ENCODE measurements at regions not wholly inside any gene's neighbourhood (a gene's known extent, or its start where the extent isn't known, plus 50 kb on each side); places are given as distances from the start of the nearest gene placed in this dataset.

- CTCF ChIA-PET: interaction anchor here (0.7 kb wide), 1 partner anchor 10 kb away, joined by 3 read pairs; no protein-coding TSS in a partner anchor
Measured at GRCh38 chr6:44682280-44682679, 294.8 kb downstream of the CDC5L start.

GRCh38 chr6:44682987-44683779 is 295.7 kb downstream of the CDC5L start:
- CTCF ChIA-PET: interaction anchor here (1.0 kb wide), 1 partner anchor 40 kb away, joined by 3 read pairs; no protein-coding TSS in a partner anchor
- TF ChIP-seq CTCF (IDR thresholded peaks at IDR 0.05; ENCODE audit: insufficient read depth, low read length, missing control alignments): no peak
- POLR2A ChIA-PET: no interaction called here
- no peak for DNase-seq (ENCODE audit: low read depth, low spot score)
- H3K4me3 ChIP-seq (ENCODE audit: low read depth, low read length): no peak overlapping the region

More at GRCh38 chr6:44682280-44682679, 294.8 kb downstream of the CDC5L start:
- POLR2A ChIA-PET: no interaction called here
- no peak for TF ChIP-seq CTCF (IDR thresholded peaks at IDR 0.05; ENCODE audit: insufficient read depth, low read length, missing control alignments)
- H3K4me3 ChIP-seq (ENCODE audit: low read depth, low read length): no peak overlapping the region
- DNase-seq (ENCODE audit: low read depth, low spot score): no peak

- DNase-seq (ENCODE audit: low read depth, low spot score): no peak
- no peak for TF ChIP-seq CTCF (IDR thresholded peaks at IDR 0.05; ENCODE audit: insufficient read depth, low read length, missing control alignments)
- ChIA-PET CTCF (interaction anchor here (1.0 kb wide), 1 partner anchor 210 kb away, joined by 3 read pairs; no protein-coding TSS in a partner anchor), POLR2A (no interaction called here)
- H3K4me3 ChIP-seq (ENCODE audit: low read depth, low read length): no peak overlapping the region
Measured at GRCh38 chr6:44685213-44685612, 297.7 kb downstream of the CDC5L start.

- CTCF ChIA-PET: no interaction called here
Measured at GRCh38 chr6:44696099-44696498, 308.6 kb downstream of the CDC5L start.

GRCh38 chr6:44696686-44697085 is 309.2 kb downstream of the CDC5L start:
- no peak overlapping the region for H3K4me3 ChIP-seq (ENCODE audit: low read depth, low read length)
- DNase-seq (ENCODE audit: low read depth, low spot score): no peak
- no peak for TF ChIP-seq CTCF (IDR thresholded peaks at IDR 0.05; ENCODE audit: insufficient read depth, low read length, missing control alignments)
- POLR2A ChIA-PET: interaction anchor here (1.3 kb wide), 1 partner anchor 29 kb away, joined by 6 read pairs; no protein-coding TSS in a partner anchor
- CTCF ChIA-PET: no interaction called here

More at GRCh38 chr6:44696099-44696498, 308.6 kb downstream of the CDC5L start:
- peak; percentile 55 for DNase-seq (ENCODE audit: low read depth, low spot score)
- TF ChIP-seq CTCF (IDR thresholded peaks at IDR 0.05; ENCODE audit: insufficient read depth, low read length, missing control alignments): no peak
- H3K4me3 ChIP-seq (ENCODE audit: low read depth, low read length): no peak overlapping the region
- POLR2A ChIA-PET: no interaction called here

- peak; percentile 7 for DNase-seq (ENCODE audit: low read depth, low spot score)
- TF ChIP-seq CTCF (IDR thresholded peaks at IDR 0.05; ENCODE audit: insufficient read depth, low read length, missing control alignments): peak; percentile 40
- POLR2A ChIA-PET: interaction anchor here (1.3 kb wide), 1 partner anchor 30 kb away, joined by 6 read pairs; no protein-coding TSS in a partner anchor
- CTCF ChIA-PET: no interaction called here
- no peak overlapping the region for H3K4me3 ChIP-seq (ENCODE audit: low read depth, low read length)
Measured at GRCh38 chr6:44697327-44697726, 309.8 kb downstream of the CDC5L start.

Measured in AG04449 (cell line).